Psoas muscle (tissue), 7 donors: ENCODE measurements at regions not wholly inside any gene's neighbourhood (a gene's known extent, or its start where the extent isn't known, plus 50 kb on each side); places are given as distances from the start of the nearest gene placed in this dataset.

Experiments
- ATAC-seq, 4 donors: fragments of 200-7000 bp; cut with Tn5 transposase; one replicate each; pipeline ENCODE4 v1.9.1; 2020; ENCODE audit warnings: moderate library complexity in 3 of 4, mild to moderate bottlenecking in 2 of 4
- DNase-seq, 2 donors: peaks; one replicate each; pipeline ENCODE4 v3.0.0-alpha.2; 2020
- H3K27ac ChIP-seq: fragments of 200-600 bp; one replicate; pipeline ENCODE4 v1.8.0; 2022
- H3K27me3 ChIP-seq, 3 donors: fragments of 200-600 bp in 1 of 3; one replicate each; pipeline versions ENCODE4 v1.6.1 to v1.8.0; 2013 to 2022; ENCODE audit warnings: low read length in 2 of 3, mild to moderate bottlenecking in 2 of 3, moderate library complexity in 1 of 3; ENCODE audit not compliant: insufficient read depth in 3 of 3
- H3K36me3 ChIP-seq, 2 donors: fragments of 200-600 bp in 1 of 2; one replicate each; pipeline versions ENCODE4 v1.6.1 to v1.8.0; 2013 to 2022; ENCODE audit warnings: low read depth in 1 of 2, mild to moderate bottlenecking in 1 of 2, moderate library complexity in 1 of 2; ENCODE audit not compliant: insufficient read depth in 1 of 2
- H3K4me1 ChIP-seq: fragments of 200-600 bp; one replicate; pipeline ENCODE4 v1.8.0; 2022
- H3K4me3 ChIP-seq: fragments of 200-600 bp; one replicate; pipeline ENCODE4 v1.8.0; 2022; ENCODE audit warnings: mild to moderate bottlenecking
- H3K9me3 ChIP-seq: fragments of 200-600 bp; one replicate; pipeline ENCODE4 v1.8.0; 2022
- CTCF ChIP-seq: fragments of 200-600 bp; IDR thresholded peaks from one replicate; pipeline ENCODE4 v1.8.0; 2022; ENCODE audit warnings: antibody characterized with exemption
- WGBS, 3 donors: extraction: QIAGEN DNeasy Blood & Tissue Kit; methylation state at CpG; one replicate each; pipeline versions ENCODE4 v1.1.6 to v1.1.7; 2013; 5-methylcytosine and 5-hydroxymethylcytosine counted together
- intact Hi-C, 2 donors: fragments of 100-400 bp; cut with DNase I; formaldehyde crosslinking; loops; one replicate each; pipeline versions ENCODE4 v1.11.0 to v1.14.2; 2022
- donor health status: healthy with polysubstance abuse.
- donor health status: DM: no; HTN: no; CAD: no; lungs with moderate emphysema.
- donor health status: Bipolar disorder and iron deficiency.
- donor health status: healthy.
- donor health status: DM: yes; HTN: yes; CAD: no.
- donor health status: DM: no; HTN: no; CAD: no.
- donor health status: DM: yes; HTN: yes; CAD: no.

- H3K27me3 ChIP-seq, result no peaks in the 10 kb centered on the region
- DNase-seq (no peak), ATAC-seq (no peak)
- H3K4me3 ChIP-seq, result no peak overlapping the region
- H3K27ac ChIP-seq, result no peak overlapping the region
- H3K4me1 ChIP-seq, result no peaks in the 10 kb centered on the region
- H3K9me3 ChIP-seq, result no peaks in the 10 kb centered on the region
- no peaks in the 10 kb centered on the region for H3K36me3 ChIP-seq
- intact Hi-C loops, result no loop called here
- whole genome bisulfite sequencing, 3 donors, result 44 to 60% (median 46%) methylated on average over 4 of the region's 4 CpGs
- TF ChIP-seq CTCF, result no peak
Measured at GRCh38 chr12:24256684-24257083, 307.2 kb upstream of the SOX5 start.

GRCh38 chr12:24255920-24256665 lies 306.6 kb upstream of the SOX5 start:
- H3K27me3 ChIP-seq, result no peaks in the 10 kb centered on the region
- no peaks in the 10 kb centered on the region for H3K4me1 ChIP-seq
- no peaks in the 10 kb centered on the region for H3K9me3 ChIP-seq
- intact Hi-C loops, result no loop called here
- ATAC-seq (no peak), DNase-seq (no peak)
- no peak for TF ChIP-seq CTCF
- WGBS, 3 donors, result 46 to 52% (median 48%) methylated on average over 7 of the region's 7 CpGs
- no peak overlapping the region for H3K27ac ChIP-seq
- H3K36me3 ChIP-seq, result no peaks in the 10 kb centered on the region
- no peak overlapping the region for H3K4me3 ChIP-seq

- H3K9me3 ChIP-seq, result no peaks in the 10 kb centered on the region
- WGBS, 3 donors, result 24 to 32% (median 27%) methylated on average over 4 of the region's 4 CpGs
- H3K4me1 ChIP-seq, result no peaks in the 10 kb centered on the region
- TF ChIP-seq CTCF, result no peak
- H3K36me3 ChIP-seq, result no peaks in the 10 kb centered on the region
- DNase-seq, result no peak
- no peaks in the 10 kb centered on the region for H3K27me3 ChIP-seq
- H3K4me3 ChIP-seq, result no peak overlapping the region
- no peak overlapping the region for H3K27ac ChIP-seq
- no peak for ATAC-seq
- intact Hi-C loops, result no loop called here
Measured at GRCh38 chr12:24252602-24253001, 303.1 kb upstream of the SOX5 start.

- H3K36me3 ChIP-seq, result no peaks in the 10 kb centered on the region
- no peak overlapping the region for H3K27ac ChIP-seq
- H3K4me1 ChIP-seq, result no peaks in the 10 kb centered on the region
- no peak overlapping the region for H3K4me3 ChIP-seq
- no peaks in the 10 kb centered on the region for H3K27me3 ChIP-seq
- H3K9me3 ChIP-seq, result no peaks in the 10 kb centered on the region
- DNase-seq (no peak), ATAC-seq (no peak)
- 60 to 63% (median 63%) methylated on average over 6 of the region's 6 CpGs for WGBS, 3 donors
- intact Hi-C loops, result no loop called here
- no peak for TF ChIP-seq CTCF
Measured at GRCh38 chr12:24246934-24247333, 297.5 kb upstream of the SOX5 start.

GRCh38 chr12:24246376-24246775 lies 296.9 kb upstream of the SOX5 start:
- Histone ChIP-seq H3K4me1 (no peaks in the 10 kb centered on the region), H3K27ac (no peak overlapping the region), H3K4me3 (no peak overlapping the region), H3K36me3 (no peaks in the 10 kb centered on the region), H3K9me3 (no peaks in the 10 kb centered on the region), H3K27me3 (no peaks in the 10 kb centered on the region)
- DNase-seq, result no peak
- intact Hi-C loops, result no loop called here
- ATAC-seq, result no peak
- TF ChIP-seq CTCF, result no peak
